Gastroesophageal sphincter (tissue), 4 donors: ENCODE measurements at regions not wholly inside any gene's neighbourhood (a gene's known extent, or its start where the extent isn't known, plus 50 kb on each side); places are given as distances from the start of the nearest gene placed in this dataset.

Experiments
- ATAC-seq: fragments of 150-250 bp; one replicate; pipeline ENCODE4 v1.9.1; 2016; ENCODE audit warnings: mild to moderate bottlenecking, moderate library complexity
- H3K27ac ChIP-seq, 4 donors: fragments of 200-600 bp; sonication (generic) in 3 of 4; 1 replicate in 3 of 4; 2 replicates in 1 of 4; pipeline ENCODE4 v1.5.1; 2016 to 2019
- H3K27me3 ChIP-seq: fragments of 200-600 bp; sonication (generic); one replicate; pipeline ENCODE4 v1.5.1; 2019
- H3K36me3 ChIP-seq, 2 donors: fragments of 200-600 bp; sonication (generic); one replicate each; pipeline ENCODE4 v1.5.1; 2019; ENCODE audit warnings: control low read depth in 1 of 2
- H3K4me1 ChIP-seq, 3 donors: fragments of 200-600 bp; sonication (generic); 1 replicate in 2 of 3; 2 replicates in 1 of 3; pipeline ENCODE4 v1.5.1; 2016 to 2019; ENCODE audit warnings: control low read depth in 2 of 3
- H3K4me3 ChIP-seq, 2 donors: fragments of 200-600 bp; sonication (generic); one replicate each; pipeline ENCODE4 v1.5.1; 2019; ENCODE audit warnings: mild to moderate bottlenecking in 1 of 2, moderate library complexity in 1 of 2
- H3K9me3 ChIP-seq, 3 donors: fragments of 200-600 bp; sonication (generic); one replicate each; pipeline ENCODE4 v1.5.1; 2017 to 2019; ENCODE audit warnings: control low read depth in 2 of 3
- CTCF ChIP-seq, 4 experiments: fragments of 200-600 bp in 2 of 4; fragments of 450-650 bp in 2 of 4; sonication (generic) in 1 of 4; IDR thresholded peaks; one replicate each; pipeline ENCODE4 v1.5.1; 2017 to 2019; ENCODE audit warnings: antibody characterized with exemption in 4 of 4, mild to moderate bottlenecking in 2 of 4, moderate library complexity in 2 of 4
- EP300 ChIP-seq: sonication (generic); formaldehyde crosslinking; IDR thresholded peaks from one replicate; pipeline ENCODE4 v1.6.1; 2017; ENCODE audit warnings: antibody characterized with exemption, mild to moderate bottlenecking
- POLR2A ChIP-seq, 2 donors: fragments of 450-650 bp; IDR thresholded peaks; one replicate each; pipeline ENCODE4 v1.6.1; 2017; ENCODE audit warnings: antibody characterized with exemption in 2 of 2, mild to moderate bottlenecking in 2 of 2, moderate library complexity in 1 of 2
- POLR2AphosphoS5 ChIP-seq: sonication (generic); formaldehyde crosslinking; IDR thresholded peaks from one replicate; pipeline ENCODE4 v1.6.1; 2017; ENCODE audit warnings: antibody characterized with exemption
- WGBS, 2 donors: methylation state at CpG; one replicate each; pipeline ENCODE4 v1.1.5; 2018; ENCODE audit warnings: low coverage in 1 of 2; 5-methylcytosine and 5-hydroxymethylcytosine counted together

GRCh38 chr16:52758473-52758855 lies 211.5 kb upstream of the TOX3 start:
- Histone ChIP-seq H3K27ac (no peak overlapping the region), H3K36me3 (no peaks in the 10 kb centered on the region), H3K27me3 (no peaks in the 10 kb centered on the region), H3K9me3 (no peaks in the 10 kb centered on the region), H3K4me1 (no peaks in the 10 kb centered on the region), H3K4me3 (no peak overlapping the region)
- TF ChIP-seq POLR2AphosphoS5 (no peak), CTCF (IDR thresholded peaks at IDR 0.05) (no peak), POLR2A (IDR thresholded peaks at IDR 0.05) (no peak), EP300 (no peak)
- no peak for ATAC-seq
- WGBS, 2 donors: 89 to 100% methylated on average over 3 to 5 of the region's 5 CpGs

- no peaks in the 10 kb centered on the region for H3K27me3 ChIP-seq
- ATAC-seq: no peak
- no peaks in the 10 kb centered on the region for H3K4me1 ChIP-seq
- TF ChIP-seq POLR2AphosphoS5 (no peak), POLR2A (IDR thresholded peaks at IDR 0.05) (no peak), EP300 (no peak), CTCF (IDR thresholded peaks at IDR 0.05) (no peak)
- WGBS, 2 donors: 73 to 89% methylated on average over 5 to 10 of the region's 10 CpGs
- H3K4me3 ChIP-seq: no peak overlapping the region
- no peaks in the 10 kb centered on the region for H3K36me3 ChIP-seq
- no peak overlapping the region for H3K27ac ChIP-seq
- H3K9me3 ChIP-seq: no peaks in the 10 kb centered on the region
Observed at GRCh38 chr16:52757746-52758472, 211.0 kb upstream of the TOX3 start.

GRCh38 chr16:52756812-52757517 lies 210.0 kb upstream of the TOX3 start:
- H3K27ac ChIP-seq: no peak overlapping the region
- no peak for ATAC-seq
- no peaks in the 10 kb centered on the region for H3K4me1 ChIP-seq
- H3K9me3 ChIP-seq: no peaks in the 10 kb centered on the region
- WGBS, 2 donors: 85 to 94% methylated on average over 2 of the region's 2 CpGs
- H3K36me3 ChIP-seq: no peaks in the 10 kb centered on the region
- H3K27me3 ChIP-seq: no peaks in the 10 kb centered on the region
- H3K4me3 ChIP-seq: no peak overlapping the region
- TF ChIP-seq EP300 (no peak), POLR2AphosphoS5 (no peak), CTCF (IDR thresholded peaks at IDR 0.05) (no peak), POLR2A (IDR thresholded peaks at IDR 0.05) (no peak)

GRCh38 chr16:52755396-52755795 lies 208.5 kb upstream of the TOX3 start:
- no peaks in the 10 kb centered on the region for H3K4me1 ChIP-seq
- no peak overlapping the region for H3K4me3 ChIP-seq
- ATAC-seq: no peak
- H3K9me3 ChIP-seq: no peaks in the 10 kb centered on the region
- peaks cover 7% of the 10 kb centered on the region for H3K27me3 ChIP-seq
- TF ChIP-seq CTCF (IDR thresholded peaks at IDR 0.05): no peak
- TF ChIP-seq POLR2AphosphoS5: no peak
- no peak for TF ChIP-seq EP300
- no peak for TF ChIP-seq POLR2A (IDR thresholded peaks at IDR 0.05)
- WGBS, 2 donors: 83 to 100% methylated on average over 1 of the region's 1 CpG
- H3K36me3 ChIP-seq: no peaks in the 10 kb centered on the region
- H3K27ac ChIP-seq: no peak overlapping the region

- Histone ChIP-seq H3K4me3 (no peak overlapping the region), H3K9me3 (no peaks in the 10 kb centered on the region), H3K36me3 (no peaks in the 10 kb centered on the region), H3K27ac (no peak overlapping the region), H3K27me3 (peaks cover 17% of the 10 kb centered on the region), H3K4me1 (no peaks in the 10 kb centered on the region)
- TF ChIP-seq CTCF (IDR thresholded peaks at IDR 0.05) (no peak), POLR2A (IDR thresholded peaks at IDR 0.05) (no peak), EP300 (no peak), POLR2AphosphoS5 (no peak)
- no peak for ATAC-seq
Observed at GRCh38 chr16:52751035-52751434, 204.1 kb upstream of the TOX3 start.
